NOMO-1 treated with DMSO at 0.1 percent for 48 hours (cell line): ENCODE measurements at regions not wholly inside any gene's neighbourhood (a gene's known extent, or its start where the extent isn't known, plus 50 kb on each side); places are given as distances from the start of the nearest gene placed in this dataset.
"Not testable (repeated sequence)": the region's sequence is repeated elsewhere in the genome, so short reads cannot be mapped to it uniquely, and the experiment has no call there.

Experiments used
- DNase-seq: peaks from one replicate; lab custom pipeline; 2025; ENCODE audit not compliant: unreplicated experiment; lab: John Stamatoyannopoulos, UW

DNA sequence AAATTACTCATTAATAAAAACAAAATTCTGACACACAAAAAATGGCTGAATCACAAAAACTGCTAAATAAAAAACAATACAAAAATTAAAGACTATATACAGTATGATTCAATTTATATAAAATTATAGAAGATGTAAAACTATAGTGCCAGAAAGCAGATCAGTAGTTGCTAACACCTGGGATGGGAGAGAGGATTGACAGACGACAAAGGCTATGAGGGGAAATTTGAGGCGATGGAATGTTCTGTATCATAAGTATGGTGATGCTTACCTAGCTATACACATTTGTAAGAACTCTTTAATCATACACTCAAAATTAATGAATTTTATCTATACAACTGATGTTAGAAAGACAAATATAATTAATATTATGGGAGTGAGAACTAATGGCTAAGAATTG, 247.9 kb upstream of the GJE1 start:
- no peak for DNase-seq

DNA sequence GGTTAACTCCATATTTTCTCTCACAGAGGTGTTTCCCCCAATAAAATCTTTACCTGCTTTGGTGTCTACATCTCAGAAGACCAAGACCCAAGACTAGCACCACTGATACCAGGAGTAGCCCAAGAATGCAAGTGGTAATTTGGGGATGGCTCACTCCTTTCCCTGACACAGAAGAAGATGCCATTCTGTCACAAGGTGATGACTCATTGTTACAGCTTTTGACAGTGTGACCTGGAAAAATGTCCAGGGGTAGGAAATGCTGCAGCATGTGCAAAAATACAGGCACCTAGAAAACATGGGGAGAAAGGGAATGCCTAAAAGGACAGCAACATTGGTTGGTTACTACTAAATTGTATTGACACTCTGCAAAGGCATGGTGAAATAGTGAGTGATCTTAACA, 254.0 kb upstream of the GJE1 start:
- no peak for DNase-seq

DNA sequence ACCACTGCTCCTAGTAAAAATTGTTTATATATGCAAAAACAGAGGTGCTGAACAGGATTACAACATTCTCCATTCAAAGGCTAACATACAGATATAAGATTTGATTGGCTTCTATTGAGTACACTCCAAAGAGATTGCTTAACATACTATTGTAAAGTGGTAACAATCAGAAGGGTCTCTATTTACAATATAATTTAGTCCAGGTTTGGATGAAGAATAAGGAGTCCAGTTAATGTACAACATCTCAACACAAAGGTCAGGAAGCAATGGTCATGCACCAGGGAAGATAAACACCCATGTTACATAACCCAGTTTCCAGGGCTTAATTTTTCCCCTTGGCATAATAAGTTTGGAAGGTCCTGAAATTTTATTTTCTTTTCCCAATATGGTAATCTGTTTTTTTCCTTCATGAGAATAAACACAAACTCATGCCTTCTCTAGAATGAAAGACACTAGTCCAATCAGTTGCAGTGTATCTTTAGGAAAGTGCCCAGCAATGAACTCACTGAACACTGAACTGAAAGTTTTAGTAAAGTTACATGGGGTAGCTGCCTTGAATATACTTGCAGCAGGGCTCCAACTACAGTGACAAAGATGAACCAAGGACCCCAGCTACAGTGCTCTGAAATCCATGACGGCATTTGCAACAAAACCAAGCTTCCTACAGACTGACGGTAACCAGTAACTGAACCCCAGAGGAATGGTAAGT, 255.3 kb upstream of the GJE1 start:
- no peak for DNase-seq

DNA sequence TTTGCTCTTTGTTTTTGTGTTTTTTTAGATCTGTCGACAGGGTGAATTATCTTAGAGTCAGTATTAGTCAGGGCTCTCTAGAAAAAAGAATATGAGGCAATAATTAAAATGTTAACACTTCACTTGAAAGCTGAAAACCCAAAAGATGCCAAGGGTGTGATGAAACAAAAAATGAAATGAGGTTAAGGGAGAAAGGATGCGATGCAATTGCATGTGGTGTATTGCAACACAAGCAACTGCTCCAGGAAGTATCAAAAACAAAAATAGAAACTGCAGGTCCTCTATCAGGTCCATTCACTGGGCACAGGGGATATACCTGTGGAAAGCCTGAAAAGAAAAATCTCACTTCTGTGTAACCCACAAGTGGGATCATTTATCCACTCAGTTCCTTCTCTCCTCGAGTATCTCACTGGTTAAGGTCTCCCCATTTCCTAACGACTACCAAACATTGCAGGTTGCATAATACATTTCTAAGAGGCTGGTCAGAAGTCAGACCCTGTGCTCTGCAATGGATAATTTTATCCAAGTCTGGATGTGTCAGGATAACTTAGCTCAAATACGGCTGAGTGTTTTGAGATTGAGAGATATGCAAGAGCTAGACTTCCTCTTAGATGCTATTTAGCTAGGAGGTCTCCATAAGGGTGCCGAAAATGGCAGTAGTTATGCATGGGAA, 257.7 kb upstream of the GJE1 start:
- peak; percentile 81 for DNase-seq

DNA sequence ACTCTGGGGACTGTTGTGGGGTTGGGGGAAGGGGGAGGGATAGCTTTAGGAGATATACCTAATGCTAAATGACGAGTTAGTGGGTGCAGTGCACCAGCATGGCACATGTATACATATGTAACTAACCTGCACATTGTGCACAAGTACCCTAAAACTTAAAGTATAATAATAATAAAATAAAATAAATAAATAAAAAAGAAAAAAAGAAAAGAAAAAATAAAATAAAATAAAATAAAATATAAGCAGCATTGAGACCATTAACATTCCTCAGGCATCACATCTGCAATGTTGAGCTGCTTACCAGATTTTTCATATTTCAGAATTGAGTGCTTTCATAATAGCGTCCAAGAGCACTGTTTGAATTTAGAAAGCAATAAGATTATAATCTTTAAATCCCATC, 263.2 kb upstream of the GJE1 start:
- not testable (repeated sequence) for DNase-seq

DNA sequence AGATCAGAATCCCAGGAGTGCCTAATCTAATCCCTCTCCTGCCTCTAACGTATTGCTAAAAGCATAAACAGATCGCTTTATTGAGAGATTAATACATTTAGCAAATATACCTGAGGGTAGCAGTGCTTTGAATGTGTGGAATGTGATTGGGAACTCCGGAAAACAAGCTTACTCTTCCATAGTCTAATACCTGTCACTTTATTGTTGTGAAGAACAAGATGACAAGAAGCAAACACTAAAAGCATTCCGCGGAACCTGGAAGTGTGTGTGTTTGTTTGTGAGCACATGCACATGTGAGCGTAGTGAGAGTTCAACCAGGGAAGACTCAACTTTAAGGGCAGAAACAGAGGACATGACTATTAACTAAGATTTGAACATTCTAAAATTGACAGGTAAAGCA, 265.0 kb upstream of the GJE1 start:
- no peak for DNase-seq

DNA sequence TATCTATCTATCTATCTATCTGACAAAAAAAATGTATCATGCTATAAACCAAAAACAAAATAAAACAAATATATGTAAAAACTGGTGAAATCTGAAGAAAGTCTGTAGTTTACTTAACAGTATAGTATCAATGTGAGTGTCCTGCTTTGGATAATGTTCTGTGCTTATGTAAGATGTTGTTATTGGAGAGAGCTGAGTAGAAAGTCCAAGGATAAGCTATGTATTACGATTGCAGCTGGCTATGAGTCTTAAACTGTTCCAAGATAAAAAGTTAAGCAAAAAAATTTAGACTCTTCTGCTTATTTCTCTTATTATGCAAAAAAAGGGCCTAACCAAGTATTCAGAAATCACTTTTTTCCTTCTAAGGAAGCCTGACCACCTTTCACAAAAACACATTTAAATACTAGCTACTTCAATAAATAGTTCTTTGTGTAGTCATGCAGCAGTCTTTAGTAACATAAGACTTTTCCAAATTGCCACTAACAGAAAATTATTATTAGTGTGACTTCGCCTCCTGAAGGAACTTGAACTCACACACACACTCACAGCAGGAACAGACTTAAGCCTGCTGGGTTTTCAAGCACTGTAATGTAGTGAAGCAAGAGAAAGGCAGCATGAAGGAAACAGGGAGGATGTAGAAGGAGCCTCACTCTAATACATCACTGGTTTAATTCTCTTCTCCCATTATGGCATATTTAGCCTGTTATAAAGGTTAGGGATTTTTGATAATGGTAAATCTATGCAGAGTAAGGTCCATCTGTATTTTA, 265.8 kb upstream of the GJE1 start:
- no peak for DNase-seq

DNA sequence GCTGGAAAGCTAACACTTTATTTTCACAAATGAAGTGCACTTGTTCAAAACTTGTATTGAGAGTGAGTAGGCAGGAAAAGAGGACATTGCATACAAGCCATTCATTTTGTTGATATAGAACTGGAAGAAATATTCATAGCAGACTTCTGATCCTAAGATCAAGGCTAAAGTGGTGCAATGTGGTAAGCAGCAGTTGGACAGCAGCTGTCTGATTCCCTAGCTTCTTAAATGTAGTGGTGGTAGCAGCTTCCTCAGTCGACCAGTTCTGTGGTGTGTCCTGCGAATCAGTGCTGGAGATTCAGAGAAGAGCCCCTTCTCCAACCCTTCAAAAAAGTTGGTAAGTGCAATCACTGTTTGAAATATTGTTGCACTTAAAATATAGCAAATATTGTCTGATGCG, 281.7 kb upstream of the GJE1 start:
- DNase-seq, result no peak

DNA sequence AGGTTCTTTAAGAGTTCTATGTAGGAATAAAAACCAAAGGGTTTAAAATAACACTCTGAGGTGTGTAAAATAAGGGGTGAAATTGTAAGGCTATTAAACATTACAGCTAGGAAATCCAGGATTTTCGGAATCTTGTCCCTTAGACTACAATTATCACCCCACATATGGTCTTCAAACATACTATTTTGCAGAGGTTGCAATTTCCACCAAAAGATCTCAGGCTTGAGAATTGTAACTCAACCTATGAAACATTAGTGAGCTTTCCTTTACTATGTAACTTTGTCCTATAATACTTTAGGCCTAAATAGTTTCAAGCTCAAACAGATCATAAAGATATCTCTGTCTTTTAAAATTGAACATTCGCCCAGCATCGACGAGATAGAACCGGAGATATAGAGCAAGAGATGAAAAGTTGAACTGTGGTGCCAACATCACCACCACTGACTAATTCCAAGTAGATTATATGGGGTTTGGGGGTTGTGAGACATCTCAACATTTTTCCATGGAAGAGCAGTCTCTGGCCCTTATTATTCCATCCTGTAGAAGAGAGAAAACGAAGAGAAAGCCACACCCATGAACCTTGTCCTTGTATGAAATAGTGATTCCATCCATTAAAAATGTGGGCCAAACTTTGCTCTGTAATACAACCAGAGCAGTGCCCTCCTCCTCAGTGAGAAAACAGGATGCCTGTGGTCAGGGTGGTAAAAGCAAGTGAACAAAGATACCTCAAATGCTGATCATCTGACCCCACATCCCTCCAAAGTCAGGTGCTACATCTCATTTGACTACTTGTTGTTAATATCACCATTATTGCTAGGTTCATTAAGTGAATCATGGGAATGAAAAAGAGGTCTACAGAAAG, 284.5 kb upstream of the GJE1 start:
- no peak for DNase-seq

DNA sequence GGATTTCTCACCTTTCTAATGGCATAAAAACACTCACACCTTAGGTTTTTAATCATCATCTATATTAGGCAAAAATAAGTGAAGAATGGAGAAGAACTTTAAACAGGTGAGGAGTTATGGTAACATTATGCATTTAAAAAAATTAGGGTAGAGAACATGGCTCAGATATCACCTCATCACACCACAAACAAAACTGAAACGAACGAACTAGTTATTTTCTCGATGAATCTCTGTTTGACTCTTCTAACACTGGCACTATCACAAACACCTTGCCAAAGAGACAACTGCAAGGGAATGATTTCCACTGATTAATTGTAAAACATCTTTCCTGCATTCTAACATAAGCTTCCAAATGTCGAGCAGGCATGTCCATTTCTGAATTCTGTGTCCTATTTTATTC, 286.1 kb upstream of the GJE1 start:
- DNase-seq, result no peak

DNA sequence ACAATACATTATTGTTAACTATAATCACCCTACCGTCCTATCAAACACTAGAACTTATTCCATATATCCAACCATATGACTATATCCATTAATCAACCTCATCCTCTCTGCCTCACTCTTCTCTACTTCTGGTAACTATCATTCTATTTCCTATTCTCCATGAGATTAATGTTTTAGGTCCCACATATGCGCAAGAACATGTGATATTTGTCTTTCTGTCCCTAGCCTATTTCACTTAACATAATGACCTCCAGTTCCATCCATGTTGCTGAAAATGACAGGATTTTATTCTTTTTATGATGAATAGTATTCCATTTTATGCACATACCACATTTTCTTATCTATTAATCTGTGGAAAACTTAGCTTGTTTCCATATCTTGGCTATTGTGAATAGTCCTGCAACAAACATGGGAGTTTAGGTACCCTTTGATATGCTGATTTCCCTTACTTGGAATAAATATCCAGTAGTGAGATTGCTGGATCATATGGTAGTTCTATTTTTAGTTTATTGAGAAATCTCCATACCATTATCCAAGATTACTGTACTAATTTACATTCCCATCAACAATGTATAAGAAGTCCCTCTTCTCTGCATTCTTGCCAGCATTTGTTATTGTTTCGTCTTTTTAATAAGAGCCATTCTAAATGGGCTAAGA, 289.4 kb upstream of the GJE1 start:
- no peak for DNase-seq

DNA sequence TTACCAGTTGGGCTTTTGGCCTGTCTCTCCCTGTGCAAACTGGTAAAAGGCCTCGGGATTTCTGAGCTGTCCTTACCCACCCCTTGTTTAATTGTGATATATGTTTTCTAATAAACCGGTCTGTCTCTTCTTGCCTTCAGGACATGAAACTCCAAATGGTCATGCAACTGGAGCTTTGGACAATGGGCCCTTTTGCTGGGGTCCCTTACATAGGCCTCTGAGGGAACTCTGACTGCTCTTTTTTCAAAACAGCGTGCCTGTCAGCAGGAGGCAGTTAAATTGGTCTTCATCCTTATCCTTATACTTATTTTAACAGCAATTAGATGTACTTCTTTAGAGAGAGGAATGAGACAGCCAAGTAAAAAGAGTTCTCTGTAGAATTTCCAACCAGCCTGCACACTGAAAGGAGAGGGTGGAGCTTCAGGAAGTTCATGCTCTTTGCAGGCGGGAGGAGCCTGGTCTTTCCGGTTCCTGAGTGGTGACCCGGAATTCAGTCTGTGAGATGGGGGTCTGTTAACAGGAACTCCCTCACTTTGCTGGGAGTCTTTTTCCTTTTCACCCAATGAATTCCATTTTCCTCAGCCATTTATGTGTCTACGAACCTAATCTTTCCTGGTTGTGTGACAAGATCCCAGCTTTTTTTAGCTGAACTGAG, 299.6 kb upstream of the GJE1 start:
- no peak for DNase-seq

DNA sequence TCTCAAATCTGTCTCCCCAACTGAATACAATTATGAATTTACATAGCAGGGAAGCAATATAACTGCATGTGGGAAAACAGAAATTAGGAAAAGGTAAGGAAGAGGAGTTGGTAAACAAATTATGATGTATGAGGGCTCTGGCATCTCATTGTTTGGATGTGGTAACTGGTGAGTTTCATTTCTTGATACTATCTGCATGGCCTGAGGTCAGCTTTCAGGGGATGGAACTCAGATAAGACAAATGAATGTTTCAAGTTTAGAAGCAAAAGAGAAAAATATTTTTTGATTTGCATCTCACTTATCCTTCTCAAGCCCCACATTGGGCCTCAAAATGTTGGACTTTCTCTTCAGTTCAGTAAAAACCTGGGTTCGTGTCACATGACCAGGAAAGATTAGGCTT, 302.2 kb upstream of the GJE1 start:
- DNase-seq, result no peak

DNA sequence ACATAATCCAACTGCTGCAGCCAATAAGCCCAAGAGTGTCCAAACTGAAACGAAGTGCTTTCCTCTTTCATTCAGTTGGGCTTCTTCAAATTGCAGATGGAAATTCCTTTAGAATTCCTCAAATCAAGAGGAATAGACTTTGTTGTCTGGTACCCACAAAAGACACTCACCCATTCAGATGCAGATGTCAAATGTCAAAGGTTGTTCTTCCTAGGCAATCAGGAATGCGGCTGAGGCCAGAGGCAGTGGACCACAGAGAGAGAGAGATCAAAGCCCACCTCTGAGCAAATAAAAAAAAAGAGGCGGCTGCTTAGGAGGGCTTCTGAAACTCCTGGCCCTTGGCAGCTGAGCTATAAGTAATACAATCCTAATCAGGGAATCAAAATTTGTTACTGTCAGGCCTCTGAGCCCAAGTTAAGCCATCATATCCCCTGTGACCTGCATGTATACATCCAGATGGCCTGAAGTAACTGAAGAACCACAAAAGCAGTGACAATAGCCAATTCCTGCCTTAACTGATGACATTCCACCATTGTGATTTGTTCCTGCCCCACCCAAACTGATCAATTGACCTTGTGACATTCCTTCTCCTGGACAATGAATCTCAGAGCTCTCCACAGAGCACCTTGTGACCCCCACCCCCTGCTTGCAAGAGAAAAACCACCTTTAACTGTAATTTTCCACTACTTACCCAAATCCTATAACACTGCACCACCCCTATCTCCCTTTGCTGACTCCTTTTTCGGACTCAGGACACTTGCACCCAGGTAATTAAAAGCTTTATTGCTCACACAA, 303.0 kb upstream of the GJE1 start:
- DNase-seq, result no peak

DNA sequence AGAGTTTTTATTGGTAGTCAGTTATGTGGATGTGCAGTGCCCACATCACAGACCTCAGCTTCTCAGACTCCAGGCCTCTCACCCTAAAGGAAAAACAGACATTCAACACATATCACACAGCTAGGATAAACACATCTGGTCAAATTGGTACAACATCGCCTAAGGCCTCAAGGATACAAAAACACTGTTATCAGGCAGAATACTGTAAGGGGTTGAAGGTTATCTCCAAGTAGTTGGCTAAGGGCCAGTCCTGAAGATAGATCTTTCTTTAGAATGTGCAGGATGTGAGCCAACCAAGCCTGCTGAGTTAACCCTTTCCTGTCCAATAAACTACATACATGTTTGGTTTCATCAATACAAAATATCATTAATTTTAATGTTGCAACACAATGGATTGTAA, 308.4 kb upstream of the GJE1 start:
- no peak for DNase-seq

DNA sequence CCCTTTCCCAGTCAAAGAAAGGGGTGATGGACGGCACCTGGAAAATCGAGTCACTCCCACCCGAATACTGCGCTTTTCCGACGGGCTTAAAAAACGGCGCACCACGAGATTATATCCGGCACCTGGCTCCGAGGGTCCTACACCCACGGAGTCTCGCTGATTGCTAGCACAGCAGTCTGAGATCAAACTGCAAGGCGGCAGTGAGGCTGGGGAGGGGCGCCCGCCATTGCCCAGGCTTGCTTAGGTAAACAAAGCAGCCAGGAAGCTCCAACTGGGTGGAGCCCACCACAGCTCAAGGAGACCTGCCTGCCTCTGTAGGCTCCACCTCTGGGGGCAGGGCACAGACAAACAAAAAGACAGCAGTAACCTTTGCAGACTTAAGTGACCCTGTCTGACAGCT, 317.7 kb upstream of the GJE1 start:
- not testable (repeated sequence) for DNase-seq

DNA sequence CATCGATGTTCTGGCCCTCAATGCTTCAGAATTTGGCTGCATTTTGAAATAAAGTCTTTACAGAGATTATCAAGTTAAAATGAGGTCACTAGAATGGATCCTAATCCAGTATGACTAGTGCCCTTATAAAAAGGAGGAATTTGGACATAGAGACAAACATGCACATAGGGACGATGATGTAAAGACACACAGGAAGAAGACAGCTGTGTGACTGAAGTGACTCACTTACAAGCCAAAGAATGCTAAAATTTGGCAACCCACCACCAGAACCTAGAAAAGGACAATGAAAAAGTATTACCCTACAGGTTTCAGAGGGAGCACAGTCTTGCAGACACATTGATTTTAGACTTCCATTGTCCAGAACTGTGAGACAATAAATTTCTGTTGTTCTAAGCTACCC, 322.8 kb upstream of the GJE1 start:
- no peak for DNase-seq

DNA sequence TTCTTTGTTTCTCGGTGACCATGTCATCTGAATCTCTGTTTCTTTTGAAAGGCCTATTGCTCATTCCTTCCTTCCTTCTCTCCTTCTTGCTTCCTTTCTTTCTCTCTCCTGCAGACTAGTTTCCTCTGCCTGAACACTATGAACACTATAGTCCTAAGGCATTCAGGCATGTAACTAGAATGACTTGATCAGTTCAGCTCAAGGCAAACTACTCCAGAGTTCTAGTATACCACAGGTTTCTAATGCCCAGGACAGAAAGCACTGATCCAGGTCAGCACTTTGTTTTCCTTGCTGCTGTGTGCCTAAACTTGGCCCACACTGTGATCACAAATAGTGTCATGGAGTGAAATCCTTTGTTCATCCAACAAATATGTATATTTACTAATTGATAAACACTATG, 324.1 kb upstream of the GJE1 start:
- no peak for DNase-seq

DNA sequence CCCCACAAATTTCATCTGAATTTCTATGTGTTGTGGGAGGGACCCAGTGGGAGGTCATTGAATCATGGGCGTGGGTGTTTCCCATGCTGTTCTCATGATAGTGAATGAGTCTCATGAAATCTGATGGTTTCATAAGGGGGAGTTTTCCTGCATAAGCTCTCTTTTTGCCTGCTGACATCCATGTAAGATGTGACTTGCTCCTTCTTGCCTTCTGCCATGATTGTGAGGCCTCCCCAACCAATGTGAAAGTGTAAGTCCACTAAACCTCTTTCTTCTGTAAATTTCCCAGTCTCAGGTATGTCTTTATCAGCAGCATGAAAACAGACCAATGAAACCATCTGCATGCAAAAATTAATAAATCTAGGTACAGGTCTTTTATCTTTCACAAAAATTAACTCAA, 331.8 kb upstream of the GJE1 start:
- DNase-seq, result not testable (repeated sequence)
